ENCODE measurements at regions not wholly inside any gene's neighbourhood (a gene's known extent, or its start where the extent isn't known, plus 50 kb on each side); places are given as distances from the start of the nearest gene placed in this dataset.

DNA sequence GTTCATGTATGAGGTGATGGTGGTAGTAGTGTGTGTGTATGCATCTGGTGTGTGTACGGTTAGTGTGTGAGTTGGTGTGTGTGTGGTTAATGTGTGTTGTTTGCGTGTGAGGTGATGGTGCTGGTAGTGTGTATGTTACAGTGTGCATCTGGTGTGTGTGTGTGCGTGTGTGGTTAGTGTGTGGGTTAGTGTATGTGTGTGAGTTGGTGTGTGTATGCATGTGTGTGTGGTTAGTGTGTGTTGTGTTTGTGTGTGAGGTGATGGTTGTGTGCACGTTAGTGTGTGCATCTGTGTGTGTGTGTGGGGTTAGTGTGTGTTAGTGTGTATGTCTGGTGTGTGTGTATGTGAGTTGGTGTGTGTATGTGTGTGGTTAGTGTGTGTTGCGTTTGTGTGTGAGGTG is 153.0 kb downstream of the ACTR3B start:
- TF ChIP-seq CTCF (IDR thresholded peaks at IDR 0.05) (no peak), POLR2A (IDR thresholded peaks at IDR 0.05) (no peak), POLR2AphosphoS5 (IDR thresholded peaks at IDR 0.05) (no peak), EP300 (IDR thresholded peaks at IDR 0.05) (no peak)
